Dermis microvascular lymphatic vessel endothelial cell (primary cell): ENCODE measurements at regions not wholly inside any gene's neighbourhood (a gene's known extent, or its start where the extent isn't known, plus 50 kb on each side); places are given as distances from the start of the nearest gene placed in this dataset.

ENCODE experiments used
- DNase-seq, 2 donors: peaks; one replicate each; pipeline versions ENCODE4 v3.0.0 to v3.0.0-alpha.2; 2010; ENCODE audit warnings: low read depth in 2 of 2

GRCh38 chr2:14557111-14557510, 75.4 kb upstream of the LRATD1 start:
- no peak for DNase-seq

- DNase-seq: no peak
Observed at GRCh38 chr2:14557916-14558315, 74.6 kb upstream of the LRATD1 start.

GRCh38 chr2:14558335-14558919, 74.1 kb upstream of the LRATD1 start:
- no peak for DNase-seq

GRCh38 chr2:14560716-14561115, 71.8 kb upstream of the LRATD1 start:
- no peak for DNase-seq

- DNase-seq: no peak
Observed at GRCh38 chr2:14563324-14563723, 69.2 kb upstream of the LRATD1 start.

- no peak for DNase-seq
Observed at GRCh38 chr2:14565666-14566065, 66.9 kb upstream of the LRATD1 start.

- no peak for DNase-seq
Observed at GRCh38 chr2:14567561-14567960, 65.0 kb upstream of the LRATD1 start.

- DNase-seq: no peak
Observed at GRCh38 chr2:14569294-14569693, 63.2 kb upstream of the LRATD1 start.

GRCh38 chr2:14572633-14573032, 59.9 kb upstream of the LRATD1 start:
- no peak for DNase-seq

- DNase-seq: no peak
Observed at GRCh38 chr2:14577843-14578242, 54.7 kb upstream of the LRATD1 start.
